ENCODE measurements at regions not wholly inside any gene's neighbourhood (a gene's known extent, or its start where the extent isn't known, plus 50 kb on each side); places are given as distances from the start of the nearest gene placed in this dataset.

GRCh38 chr12:98379106-98379505 is 136.3 kb upstream of the TMPO start:
- no peak for TF ChIP-seq CTCF (IDR thresholded peaks at IDR 0.05; ENCODE audit: insufficient read depth, low read length)
- no peak for TF ChIP-seq POLR2AphosphoS5 (IDR thresholded peaks at IDR 0.05; ENCODE audit: low read depth)
- no peak for TF ChIP-seq REST (IDR thresholded peaks at IDR 0.05; ENCODE audit: insufficient replicate concordance, low read depth)
- TF ChIP-seq GABPA (IDR thresholded peaks at IDR 0.05; ENCODE audit: low read depth) = no peak

All from HL-60 (cell line).